ENCODE measurements at regions not wholly inside any gene's neighbourhood (a gene's known extent, or its start where the extent isn't known, plus 50 kb on each side); places are given as distances from the start of the nearest gene placed in this dataset.

GRCh38 chr15:39482459-39482858 lies 98.4 kb upstream of the THBS1 start:
- Histone ChIP-seq H3K4me3 (ENCODE audit: low read length) (no peak overlapping the region), H3K4me1 (ENCODE audit: control insufficient read depth, insufficient read depth, low read length) (no peaks in the 10 kb centered on the region), H3K9me3 (ENCODE audit: control insufficient read depth, low read length) (no peaks in the 10 kb centered on the region), H3K27me3 (ENCODE audit: control insufficient read depth, insufficient read depth) (no peaks in the 10 kb centered on the region), H3K27ac (ENCODE audit: low read length) (no peak overlapping the region)
- DNase-seq = no peak
- intact Hi-C loops (cut with DNase I) = no loop called here
- 63% methylated on average over 3 of the region's 3 CpGs for WGBS
- no peak for ATAC-seq

GRCh38 chr15:39486621-39487457 lies 94.0 kb upstream of the THBS1 start:
- Histone ChIP-seq H3K27me3 (ENCODE audit: control insufficient read depth, insufficient read depth) (no peaks in the 10 kb centered on the region), H3K27ac (ENCODE audit: low read length) (no peak overlapping the region), H3K4me1 (ENCODE audit: control insufficient read depth, insufficient read depth, low read length) (peaks cover 4% of the 10 kb centered on the region), H3K4me3 (ENCODE audit: low read length) (no peak overlapping the region), H3K9me3 (ENCODE audit: control insufficient read depth, low read length) (no peaks in the 10 kb centered on the region)
- no peak for ATAC-seq
- no peak for DNase-seq
- WGBS = 65% methylated on average over 4 of the region's 4 CpGs
- intact Hi-C loops (cut with DNase I) = no loop called here

- peaks cover 4% of the 10 kb centered on the region for H3K4me1 ChIP-seq (ENCODE audit: control insufficient read depth, insufficient read depth, low read length)
Observed at GRCh38 chr15:39487458-39487735, 93.5 kb upstream of the THBS1 start.

GRCh38 chr15:39488516-39488915 lies 92.4 kb upstream of the THBS1 start:
- 22% methylated on average over 1 of the region's 1 CpG for WGBS
- H3K9me3 ChIP-seq (ENCODE audit: control insufficient read depth, low read length) = no peaks in the 10 kb centered on the region
- H3K27me3 ChIP-seq (ENCODE audit: control insufficient read depth, insufficient read depth) = no peaks in the 10 kb centered on the region
- intact Hi-C loops (cut with DNase I) = no loop called here
- peak; percentile 60 to 83 for ATAC-seq
- H3K4me3 ChIP-seq (ENCODE audit: low read length) = no peak overlapping the region
- peak in 1 of 3 donors; percentile 62 for DNase-seq
- peak overlapping the region; percentile 95 for H3K27ac ChIP-seq (ENCODE audit: low read length)
- peaks cover 4% of the 10 kb centered on the region for H3K4me1 ChIP-seq (ENCODE audit: control insufficient read depth, insufficient read depth, low read length)

More at GRCh38 chr15:39487458-39487735, 93.5 kb upstream of the THBS1 start:
- Histone ChIP-seq H3K27ac (ENCODE audit: low read length) (no peak overlapping the region), H3K27me3 (ENCODE audit: control insufficient read depth, insufficient read depth) (no peaks in the 10 kb centered on the region), H3K9me3 (ENCODE audit: control insufficient read depth, low read length) (no peaks in the 10 kb centered on the region), H3K4me3 (ENCODE audit: low read length) (no peak overlapping the region)
- DNase-seq = no peak
- no peak for ATAC-seq
- intact Hi-C loops (cut with DNase I) = no loop called here

- intact Hi-C loops (cut with DNase I) = no loop called here
- ATAC-seq (no peak), DNase-seq (no peak)
- H3K27me3 ChIP-seq (ENCODE audit: control insufficient read depth, insufficient read depth) = no peaks in the 10 kb centered on the region
- H3K9me3 ChIP-seq (ENCODE audit: control insufficient read depth, low read length) = no peaks in the 10 kb centered on the region
- peak overlapping the region; percentile 95 for H3K27ac ChIP-seq (ENCODE audit: low read length)
- peaks cover 4% of the 10 kb centered on the region for H3K4me1 ChIP-seq (ENCODE audit: control insufficient read depth, insufficient read depth, low read length)
- WGBS = 45% methylated on average over 1 of the region's 1 CpG
- no peak overlapping the region for H3K4me3 ChIP-seq (ENCODE audit: low read length)
Observed at GRCh38 chr15:39488961-39489360, 91.9 kb upstream of the THBS1 start.

GRCh38 chr15:39491115-39491885 lies 89.6 kb upstream of the THBS1 start:
- ATAC-seq = no peak
- no peak for DNase-seq
- H3K27ac ChIP-seq (ENCODE audit: low read length) = peak overlapping the region; percentile 23
- H3K4me3 ChIP-seq (ENCODE audit: low read length) = no peak overlapping the region
- WGBS = 72% methylated on average over 12 of the region's 12 CpGs
- intact Hi-C loops (cut with DNase I) = loop anchor here in 1 of 4 donors (10.0 kb wide), 1 partner anchor 56 kb away; no protein-coding TSS in a partner anchor
- peaks cover 6% of the 10 kb centered on the region for H3K4me1 ChIP-seq (ENCODE audit: control insufficient read depth, insufficient read depth, low read length)
- H3K27me3 ChIP-seq (ENCODE audit: control insufficient read depth, insufficient read depth) = no peaks in the 10 kb centered on the region
- no peaks in the 10 kb centered on the region for H3K9me3 ChIP-seq (ENCODE audit: control insufficient read depth, low read length)

- intact Hi-C loops (cut with DNase I) = loop anchor here in 1 of 4 donors (10.0 kb wide), 1 partner anchor 57 kb away; no protein-coding TSS in a partner anchor
- H3K27me3 ChIP-seq (ENCODE audit: control insufficient read depth, insufficient read depth) = no peaks in the 10 kb centered on the region
- ATAC-seq = peak in 1 of 2 donors; percentile 22
- 50% methylated on average over 4 of the region's 4 CpGs for WGBS
- H3K4me3 ChIP-seq (ENCODE audit: low read length) = no peak overlapping the region
- peak overlapping the region; percentile 30 for H3K27ac ChIP-seq (ENCODE audit: low read length)
- H3K4me1 ChIP-seq (ENCODE audit: control insufficient read depth, insufficient read depth, low read length) = peaks cover 6% of the 10 kb centered on the region
- no peaks in the 10 kb centered on the region for H3K9me3 ChIP-seq (ENCODE audit: control insufficient read depth, low read length)
- DNase-seq = no peak
Observed at GRCh38 chr15:39491886-39492490, 88.9 kb upstream of the THBS1 start.

GRCh38 chr15:39493424-39494067 lies 87.3 kb upstream of the THBS1 start:
- no peak overlapping the region for H3K4me3 ChIP-seq (ENCODE audit: low read length)
- H3K27ac ChIP-seq (ENCODE audit: low read length) = no peak overlapping the region
- 61% methylated on average over 3 of the region's 3 CpGs for WGBS
- ATAC-seq (no peak), DNase-seq (no peak)
- peaks cover 6% of the 10 kb centered on the region for H3K4me1 ChIP-seq (ENCODE audit: control insufficient read depth, insufficient read depth, low read length)
- no peaks in the 10 kb centered on the region for H3K9me3 ChIP-seq (ENCODE audit: control insufficient read depth, low read length)
- no peaks in the 10 kb centered on the region for H3K27me3 ChIP-seq (ENCODE audit: control insufficient read depth, insufficient read depth)
- intact Hi-C loops (cut with DNase I) = loop anchor here in 1 of 4 donors (10.0 kb wide), 1 partner anchor 59 kb away; no protein-coding TSS in a partner anchor

GRCh38 chr15:39494462-39494861 lies 86.4 kb upstream of the THBS1 start:
- no peak for ATAC-seq
- Histone ChIP-seq H3K4me3 (ENCODE audit: low read length) (no peak overlapping the region), H3K4me1 (ENCODE audit: control insufficient read depth, insufficient read depth, low read length) (peaks cover 6% of the 10 kb centered on the region), H3K27ac (ENCODE audit: low read length) (no peak overlapping the region), H3K27me3 (ENCODE audit: control insufficient read depth, insufficient read depth) (no peaks in the 10 kb centered on the region), H3K9me3 (ENCODE audit: control insufficient read depth, low read length) (no peaks in the 10 kb centered on the region)
- DNase-seq = no peak
- intact Hi-C loops (cut with DNase I) = loop anchor here in 1 of 4 donors (10.0 kb wide), 1 partner anchor 60 kb away; no protein-coding TSS in a partner anchor
- WGBS = 93% methylated on average over 2 of the region's 2 CpGs

- DNase-seq (no peak), ATAC-seq (no peak)
- WGBS = 49% methylated on average over 8 of the region's 8 CpGs
- no peak overlapping the region for H3K4me3 ChIP-seq (ENCODE audit: low read length)
- intact Hi-C loops (cut with DNase I) = loop anchor here in 1 of 4 donors (10.0 kb wide), 1 partner anchor 61 kb away; no protein-coding TSS in a partner anchor
- peaks cover 9% of the 10 kb centered on the region for H3K4me1 ChIP-seq (ENCODE audit: control insufficient read depth, insufficient read depth, low read length)
- H3K27ac ChIP-seq (ENCODE audit: low read length) = no peak overlapping the region
- no peaks in the 10 kb centered on the region for H3K9me3 ChIP-seq (ENCODE audit: control insufficient read depth, low read length)
- no peaks in the 10 kb centered on the region for H3K27me3 ChIP-seq (ENCODE audit: control insufficient read depth, insufficient read depth)
Observed at GRCh38 chr15:39495871-39496840, 84.7 kb upstream of the THBS1 start.
